ENCODE measurements at regions not wholly inside any gene's neighbourhood (a gene's known extent, or its start where the extent isn't known, plus 50 kb on each side); places are given as distances from the start of the nearest gene placed in this dataset.

- peaks cover 24% of the 10 kb centered on the region for H3K9me3 ChIP-seq (ENCODE audit: control insufficient read depth, insufficient read depth, low read length)
Observed at GRCh38 chr14:98878282-98878681, 393.7 kb downstream of the BCL11B start.

GRCh38 chr14:98886982-98887381 is 385.0 kb downstream of the BCL11B start:
- POLR2A ChIA-PET, result no interaction called here

More at GRCh38 chr14:98878282-98878681, 393.7 kb downstream of the BCL11B start:
- Histone ChIP-seq H3K4me3 (ENCODE audit: low read depth, low read length) (no peak overlapping the region), H3K27me3 (ENCODE audit: control insufficient read depth, insufficient read depth, low read length) (no peaks in the 10 kb centered on the region), H3K27ac (ENCODE audit: low read depth, low read length) (no peak overlapping the region)
- DNase-seq (ENCODE audit: low read depth, low spot score), result no peak
- ChIA-PET POLR2A (no interaction called here), CTCF (no interaction called here)
- TF ChIP-seq CTCF (IDR thresholded peaks at IDR 0.05; ENCODE audit: low read depth, low read length), result no peak

GRCh38 chr14:98888281-98888680 is 383.7 kb downstream of the BCL11B start:
- ChIA-PET POLR2A (no interaction called here), CTCF (no interaction called here)
- no peak overlapping the region for H3K27ac ChIP-seq (ENCODE audit: low read depth, low read length)
- TF ChIP-seq CTCF (IDR thresholded peaks at IDR 0.05; ENCODE audit: low read depth, low read length), result no peak
- no peaks in the 10 kb centered on the region for H3K27me3 ChIP-seq (ENCODE audit: control insufficient read depth, insufficient read depth, low read length)
- no peak overlapping the region for H3K4me3 ChIP-seq (ENCODE audit: low read depth, low read length)
- no peak for DNase-seq (ENCODE audit: low read depth, low spot score)
- H3K9me3 ChIP-seq (ENCODE audit: control insufficient read depth, insufficient read depth, low read length), result peaks cover 59% of the 10 kb centered on the region

More at GRCh38 chr14:98886982-98887381, 385.0 kb downstream of the BCL11B start:
- Histone ChIP-seq H3K4me3 (ENCODE audit: low read depth, low read length) (no peak overlapping the region), H3K27ac (ENCODE audit: low read depth, low read length) (no peak overlapping the region), H3K27me3 (ENCODE audit: control insufficient read depth, insufficient read depth, low read length) (no peaks in the 10 kb centered on the region), H3K9me3 (ENCODE audit: control insufficient read depth, insufficient read depth, low read length) (peaks cover 54% of the 10 kb centered on the region)
- CTCF ChIA-PET, result no interaction called here
- no peak for TF ChIP-seq CTCF (IDR thresholded peaks at IDR 0.05; ENCODE audit: low read depth, low read length)
- DNase-seq (ENCODE audit: low read depth, low spot score), result no peak

- POLR2A ChIA-PET, result no interaction called here
Observed at GRCh38 chr14:98888927-98889835, 382.8 kb downstream of the BCL11B start.

More at GRCh38 chr14:98888927-98889835, 382.8 kb downstream of the BCL11B start:
- no peak for DNase-seq (ENCODE audit: low read depth, low spot score)
- TF ChIP-seq CTCF (IDR thresholded peaks at IDR 0.05; ENCODE audit: low read depth, low read length), result no peak
- Histone ChIP-seq H3K9me3 (ENCODE audit: control insufficient read depth, insufficient read depth, low read length) (peaks cover 62% of the 10 kb centered on the region), H3K27ac (ENCODE audit: low read depth, low read length) (no peak overlapping the region), H3K27me3 (ENCODE audit: control insufficient read depth, insufficient read depth, low read length) (no peaks in the 10 kb centered on the region), H3K4me3 (ENCODE audit: low read depth, low read length) (no peak overlapping the region)
- CTCF ChIA-PET, result no interaction called here

Measured in AG04450 (cell line).